Renal cortex interstitium (tissue), 11 donors: ENCODE measurements at regions not wholly inside any gene's neighbourhood (a gene's known extent, or its start where the extent isn't known, plus 50 kb on each side); places are given as distances from the start of the nearest gene placed in this dataset.

Experiments
- DNase-seq, 11 donors: peaks; one replicate each; pipeline ENCODE4 v3.0.0-alpha.2; 2013; ENCODE audit warnings: low read depth in 9 of 11, low spot score in 4 of 11; ENCODE audit errors: extremely low read depth in 1 of 11

DNA sequence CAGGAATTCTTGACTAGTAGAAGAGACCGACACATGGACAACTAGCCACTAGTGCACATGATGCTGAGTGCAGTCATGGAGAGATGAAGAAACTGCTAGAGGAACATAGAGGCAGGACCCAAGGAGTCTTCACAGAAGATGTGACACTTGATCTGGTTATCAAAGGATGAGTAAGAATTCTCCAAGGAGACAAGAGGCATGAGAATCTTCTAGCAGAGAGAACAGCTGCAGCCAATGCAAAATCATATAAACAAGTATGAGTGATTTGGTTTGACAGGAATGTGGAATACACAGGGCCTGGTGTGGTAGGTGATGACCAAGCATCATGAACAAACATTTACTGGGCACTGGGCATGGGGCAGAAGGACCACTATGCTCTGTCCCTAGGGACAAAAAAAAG is 140.9 kb upstream of the CTTNBP2NL start:
- DNase-seq: no peak

DNA sequence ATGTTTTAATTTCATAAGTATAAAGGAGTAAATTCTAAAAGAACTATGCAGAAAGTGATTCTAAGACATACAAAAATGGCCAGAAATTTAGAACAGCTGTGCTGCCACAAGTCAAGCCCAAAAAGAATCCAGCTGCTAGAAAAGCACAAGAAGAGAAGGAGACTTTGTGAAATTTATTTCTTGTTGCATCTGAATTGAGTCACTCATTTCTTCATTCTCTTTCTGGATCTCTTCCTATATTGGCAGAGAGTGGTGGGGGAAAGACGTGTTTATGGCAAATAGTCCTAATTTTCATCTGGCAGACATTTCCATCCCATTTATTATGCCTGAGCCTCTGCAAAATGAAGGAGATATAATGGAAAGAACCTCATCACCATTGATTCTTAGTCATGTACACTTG is 139.6 kb upstream of the CTTNBP2NL start:
- peak in 4 of 11 donors; percentile 12 to 27 (median 20) for DNase-seq

DNA sequence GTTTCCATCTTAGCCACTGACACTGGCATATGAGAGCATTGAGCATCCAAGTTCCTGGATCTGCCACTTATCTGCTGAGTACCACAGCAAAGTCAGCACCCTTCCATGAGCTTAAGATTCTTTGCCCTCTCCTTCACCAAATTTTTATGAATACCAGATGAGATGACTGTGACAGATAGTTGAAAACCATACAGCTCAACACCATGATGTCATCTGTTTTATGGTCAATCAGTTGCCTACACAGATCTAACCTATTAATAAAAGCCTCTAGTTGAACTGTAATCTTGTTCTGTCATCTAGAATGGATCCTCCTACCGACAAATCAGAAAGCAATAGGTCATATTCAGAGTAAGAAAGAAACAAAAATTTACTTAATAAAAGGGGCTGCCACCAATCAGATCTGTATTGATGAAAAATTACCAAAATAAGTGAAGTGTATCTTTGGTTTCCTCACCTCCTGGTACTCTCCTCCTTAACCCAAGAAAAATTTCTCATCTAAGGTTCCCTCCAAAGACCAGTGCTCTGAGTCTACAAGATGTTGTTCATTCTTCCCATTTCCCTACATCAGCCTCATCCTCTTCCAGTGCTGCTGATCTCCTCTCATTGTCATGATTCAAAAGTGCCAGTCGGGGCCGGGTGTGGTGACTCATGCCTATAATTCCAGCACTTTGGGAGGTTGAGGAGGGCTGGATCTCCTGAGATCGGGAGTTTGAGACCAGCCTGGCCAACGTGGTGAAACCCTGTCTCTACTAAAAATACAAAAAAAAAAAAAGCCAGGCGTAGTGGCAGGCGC is 138.8 kb upstream of the CTTNBP2NL start:
- no peak for DNase-seq

DNA sequence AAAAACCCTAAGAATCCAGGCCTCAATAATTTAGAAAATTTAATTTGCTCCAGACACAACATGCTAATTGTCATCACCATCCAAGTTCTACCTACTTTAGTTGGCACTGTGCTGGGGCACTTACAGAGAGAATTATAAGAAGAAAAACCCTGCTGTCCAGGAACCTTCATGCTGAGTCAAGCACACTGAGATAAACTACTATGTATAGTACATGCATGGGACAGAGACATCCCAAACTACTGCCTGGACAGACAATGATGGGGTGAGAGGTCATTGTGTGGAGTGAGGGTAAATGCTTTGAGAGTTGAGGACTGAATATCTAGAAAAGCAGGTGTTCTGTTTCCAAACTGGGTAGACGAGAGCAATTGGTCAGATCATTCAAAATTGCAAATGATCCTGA is 135.3 kb upstream of the CTTNBP2NL start:
- DNase-seq: no peak

GRCh38 chr1:112262316-112262715 is 133.7 kb upstream of the CTTNBP2NL start:
- no peak for DNase-seq

GRCh38 chr1:112263042-112263441 is 133.0 kb upstream of the CTTNBP2NL start:
- no peak for DNase-seq

DNA sequence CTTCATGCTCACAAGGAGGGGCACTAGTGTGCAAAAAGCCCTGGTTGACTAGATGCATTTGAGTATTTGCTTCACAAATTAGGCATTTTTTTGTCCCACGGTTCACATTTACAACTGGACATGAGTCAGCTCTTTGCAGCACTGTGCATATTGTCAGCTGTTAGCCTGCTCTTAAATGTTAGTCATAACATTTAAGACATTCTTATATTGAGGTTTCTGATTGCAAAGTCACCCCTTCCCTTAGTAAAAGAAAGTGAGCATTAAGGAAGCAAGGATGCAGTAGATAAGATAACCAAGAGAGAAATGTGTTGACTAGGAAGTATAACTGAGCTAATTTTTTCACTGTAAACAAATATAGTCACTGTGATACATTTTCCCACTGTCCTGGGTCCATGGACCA is 132.6 kb upstream of the CTTNBP2NL start:
- DNase-seq: no peak

GRCh38 chr1:112264010-112264409 is 132.0 kb upstream of the CTTNBP2NL start:
- DNase-seq: peak in 1 of 11 donors; percentile 2

GRCh38 chr1:112264553-112264952 is 131.5 kb upstream of the CTTNBP2NL start:
- peak in 6 of 11 donors; percentile 9 to 32 (median 17) for DNase-seq

DNA sequence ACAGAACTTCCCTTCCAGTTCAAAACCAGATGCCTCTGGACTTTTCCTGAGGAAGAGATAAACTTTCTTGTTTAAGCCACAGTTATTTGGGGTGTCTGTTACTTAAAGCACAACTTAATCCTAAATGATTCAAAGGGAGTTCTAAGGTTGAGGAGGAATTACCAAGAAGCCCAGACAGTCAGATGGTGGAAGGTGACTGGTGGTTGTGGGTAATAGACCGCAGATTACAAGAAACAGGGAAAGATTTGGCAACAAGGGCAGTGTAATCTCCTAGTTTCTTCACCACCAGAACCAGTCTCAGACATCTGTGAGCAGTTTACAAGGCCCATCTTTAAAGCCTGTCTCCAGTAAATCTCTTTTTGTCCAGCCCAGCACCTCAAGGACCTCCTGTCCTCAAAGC is 130.1 kb upstream of the CTTNBP2NL start:
- DNase-seq: no peak

- no peak for DNase-seq
These were observed 128.8 kb upstream of the CTTNBP2NL start for GRCh38 chr1:112267206-112267605.

DNA sequence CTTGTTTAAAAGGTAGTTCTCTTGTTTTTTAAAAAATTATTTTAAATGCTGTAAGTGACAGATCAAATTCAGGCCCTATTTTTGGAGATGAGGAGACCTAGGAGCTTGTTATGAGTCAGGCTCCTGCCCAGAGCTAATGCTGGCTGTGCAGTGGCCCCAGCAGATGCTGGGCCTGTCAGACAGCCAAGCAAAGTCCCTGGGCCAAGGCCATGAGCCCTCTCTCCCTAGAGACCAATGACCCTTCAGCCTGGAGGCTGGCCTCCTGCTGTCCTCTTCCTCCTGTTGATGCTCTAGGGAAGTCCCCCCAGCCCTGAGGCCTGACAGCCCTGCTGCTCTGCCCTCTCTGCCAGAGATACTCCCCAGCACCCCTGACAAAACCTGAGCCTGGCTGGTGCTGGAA is 128.1 kb upstream of the CTTNBP2NL start:
- no peak for DNase-seq

DNA sequence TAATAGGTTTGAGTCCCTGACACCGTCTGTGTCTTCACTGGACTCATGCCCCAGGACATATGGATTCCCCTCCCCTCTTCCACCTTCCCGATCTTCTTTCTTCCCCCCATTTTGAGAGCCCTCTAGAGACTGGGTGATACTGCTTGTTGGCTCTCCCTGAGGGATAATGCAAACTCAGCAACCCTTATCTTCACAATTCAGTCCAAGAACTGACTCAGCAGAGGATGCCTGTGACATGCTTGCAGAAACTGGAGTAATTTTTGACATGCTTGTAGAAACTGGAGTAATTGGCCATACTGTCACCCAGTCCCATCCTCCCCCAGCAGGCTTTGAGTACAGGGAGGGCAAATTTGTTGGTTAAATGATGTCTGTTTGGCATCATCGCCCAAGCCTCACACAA is 127.6 kb upstream of the CTTNBP2NL start:
- no peak for DNase-seq

DNA sequence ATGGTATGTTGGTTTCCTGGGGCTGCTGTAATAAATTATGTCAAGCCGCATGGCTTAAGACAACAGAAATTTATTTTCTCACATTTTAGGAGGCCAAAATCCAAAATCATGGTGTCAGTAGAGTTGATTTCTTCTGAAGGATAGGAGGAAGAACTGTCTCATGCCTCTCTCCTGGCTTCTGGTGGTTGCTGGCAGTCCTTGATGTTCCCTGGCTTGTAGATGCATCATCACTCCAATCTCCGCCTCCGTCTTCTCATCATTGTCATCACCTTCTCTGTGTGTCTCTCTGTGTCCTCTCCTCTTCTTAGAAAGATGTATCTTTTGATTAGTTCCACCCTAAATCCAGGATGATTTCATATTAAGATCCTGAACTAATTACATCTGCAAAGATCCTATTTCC is 124.7 kb upstream of the CTTNBP2NL start:
- DNase-seq: no peak

DNA sequence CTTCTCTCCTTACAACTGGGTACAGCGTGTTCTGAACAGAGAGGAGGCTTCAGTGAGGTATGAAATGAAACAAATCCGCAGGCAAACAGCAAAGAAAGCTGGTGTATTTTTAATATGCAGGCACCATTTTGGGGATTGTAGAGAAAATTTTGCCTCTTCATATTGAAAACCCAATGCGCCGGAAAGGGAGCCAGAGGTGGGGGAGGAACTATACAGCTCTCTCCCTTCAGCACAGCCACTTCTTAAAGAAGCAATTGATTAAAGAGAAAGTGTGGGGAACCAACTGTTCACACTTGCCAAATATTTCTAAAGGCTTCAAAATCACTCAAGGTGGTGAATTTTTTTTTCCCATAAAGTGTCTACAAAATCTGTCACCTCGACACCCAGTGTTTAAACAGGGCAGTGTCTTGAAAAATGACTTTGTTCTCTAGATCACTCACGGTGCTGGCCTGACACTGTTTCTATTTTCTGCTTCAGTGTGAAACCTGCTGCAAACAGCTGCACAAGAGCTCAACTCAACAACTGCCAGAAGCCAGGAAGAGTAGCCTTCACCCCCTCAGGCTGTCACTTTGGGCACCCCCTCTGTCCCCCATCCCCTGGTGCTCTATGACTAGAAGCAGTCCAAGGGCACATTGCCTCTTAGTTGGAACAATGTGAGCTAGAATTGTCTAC is 123.8 kb upstream of the CTTNBP2NL start:
- DNase-seq: no peak

- DNase-seq: no peak
These were observed 111.2 kb upstream of the CTTNBP2NL start for GRCh38 chr1:112284796-112285195.

DNA sequence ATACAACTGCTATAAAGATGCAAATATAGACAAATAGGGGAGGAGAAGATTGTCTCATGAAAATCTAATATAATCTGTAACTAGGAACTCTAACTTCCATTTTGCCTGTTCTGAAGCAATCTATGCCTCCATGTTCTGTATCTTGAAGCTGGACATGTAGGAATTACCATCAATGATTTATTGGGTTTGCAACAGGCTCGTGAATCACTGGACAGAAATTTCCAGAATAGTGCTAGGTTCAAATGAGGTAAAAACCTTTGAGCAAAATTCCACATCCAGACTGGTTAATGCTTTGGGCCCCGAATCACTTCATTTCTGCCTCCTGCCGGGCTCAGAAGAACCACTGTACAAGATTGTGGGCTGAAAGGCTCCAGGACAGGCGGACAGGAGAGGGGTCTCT is 110.7 kb upstream of the CTTNBP2NL start:
- no peak for DNase-seq

- no peak for DNase-seq
These were observed 110.3 kb upstream of the CTTNBP2NL start for GRCh38 chr1:112285746-112286145.

- no peak for DNase-seq
These were observed 99.1 kb upstream of the CTTNBP2NL start for GRCh38 chr1:112296908-112297307.

- no peak for DNase-seq
These were observed 98.5 kb upstream of the CTTNBP2NL start for GRCh38 chr1:112297536-112297935.

- peak in 2 of 11 donors; percentile 18 to 28 for DNase-seq
These were observed 97.5 kb upstream of the CTTNBP2NL start for GRCh38 chr1:112298558-112298957.
